Stimulated activated CD4-positive, alpha-beta T cell treated with anti-CD3 and anti-CD28 coated beads, Interleukin-12 subunit alpha, Interleukin-12 subunit beta, amount 100 ng/mL, for 24 hours (primary cell): ENCODE measurements at regions not wholly inside any gene's neighbourhood (a gene's known extent, or its start where the extent isn't known, plus 50 kb on each side); places are given as distances from the start of the nearest gene placed in this dataset.

Experiments
- DNase-seq, 2 experiments: peaks; one replicate each; pipeline ENCODE4 v3.0.0-alpha.2; 2020; ENCODE audit warnings: low read depth in 2 of 2

- DNase-seq = no peak
Observed at GRCh38 chr12:76707772-76708171, 56.1 kb upstream of the ZDHHC17 start.

- no peak for DNase-seq
Observed at GRCh38 chr12:76708296-76708695, 55.6 kb upstream of the ZDHHC17 start.

- no peak for DNase-seq
Observed at GRCh38 chr12:76711241-76711640, 52.7 kb upstream of the ZDHHC17 start.

DNA sequence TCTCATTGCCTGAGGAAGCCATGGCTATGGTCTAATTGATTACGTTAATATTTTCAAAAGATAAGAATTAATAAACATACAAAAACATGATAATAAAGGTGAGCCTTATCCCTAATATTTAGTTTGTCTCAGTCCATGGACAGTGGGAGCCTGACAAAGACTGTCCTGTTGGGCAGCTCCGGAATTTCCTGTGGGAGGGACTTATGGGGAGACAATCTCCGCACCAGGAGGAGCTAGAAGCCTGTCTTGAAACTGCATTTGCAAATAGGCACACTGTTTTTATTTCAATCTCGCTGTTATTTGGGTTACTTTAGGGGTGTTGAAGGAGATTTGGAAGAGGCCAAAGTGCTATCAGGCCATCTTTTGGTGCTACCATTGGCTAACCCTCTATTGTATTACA, 50.8 kb upstream of the ZDHHC17 start:
- DNase-seq = no peak

GRCh38 chr12:76713986-76714385, 49.9 kb upstream of the ZDHHC17 start:
- no peak for DNase-seq
